ENCODE measurements at regions not wholly inside any gene's neighbourhood (a gene's known extent, or its start where the extent isn't known, plus 50 kb on each side); places are given as distances from the start of the nearest gene placed in this dataset.

- TF ChIP-seq CTCF (IDR thresholded peaks at IDR 0.05) = no peak
- Mint-ChIP-seq H3K4me3 (no peak overlapping the region), H3K36me3 (ENCODE audit: low read depth) (no peaks in the 10 kb centered on the region), H3K4me1 (ENCODE audit: low read depth) (no peaks in the 10 kb centered on the region), H3K9me3 (no peaks in the 10 kb centered on the region), H3K27me3 (no peaks in the 10 kb centered on the region), H3K27ac (no peak overlapping the region)
- ChIA-PET CTCF (interaction anchor here (0.6 kb wide), 1 partner anchor 251 kb away, joined by 3 read pairs; no protein-coding TSS in a partner anchor), POLR2A (no interaction called here)
- DNase-seq (no peak), ATAC-seq (no peak)
- intact Hi-C loops (cut with micrococcal nuclease) = no loop called here
Observed at GRCh38 chr3:168416446-168416845, 320.7 kb upstream of the GOLIM4 start.

GRCh38 chr3:168414149-168414548 lies 318.4 kb upstream of the GOLIM4 start:
- ChIA-PET POLR2A (no interaction called here), CTCF (no interaction called here)
- H3K9me3 Mint-ChIP-seq = peaks cover 5% of the 10 kb centered on the region
- no peak for TF ChIP-seq CTCF (IDR thresholded peaks at IDR 0.05)
- intact Hi-C loops (cut with micrococcal nuclease) = no loop called here
- H3K4me1 Mint-ChIP-seq (ENCODE audit: low read depth) = no peaks in the 10 kb centered on the region
- ATAC-seq = no peak
- no peak overlapping the region for H3K27ac Mint-ChIP-seq
- no peaks in the 10 kb centered on the region for H3K27me3 Mint-ChIP-seq
- no peak overlapping the region for H3K4me3 Mint-ChIP-seq
- DNase-seq = no peak
- no peaks in the 10 kb centered on the region for H3K36me3 Mint-ChIP-seq (ENCODE audit: low read depth)

GRCh38 chr3:168407381-168407780 lies 311.7 kb upstream of the GOLIM4 start:
- intact Hi-C loops (cut with micrococcal nuclease) = no loop called here
- DNase-seq (no peak), ATAC-seq (no peak)
- no peaks in the 10 kb centered on the region for H3K4me1 Mint-ChIP-seq (ENCODE audit: low read depth)
- H3K9me3 Mint-ChIP-seq = peaks cover 7% of the 10 kb centered on the region
- no peak overlapping the region for H3K27ac Mint-ChIP-seq
- no peaks in the 10 kb centered on the region for H3K36me3 Mint-ChIP-seq (ENCODE audit: low read depth)
- POLR2A ChIA-PET = no interaction called here
- CTCF ChIA-PET = no interaction called here
- no peak overlapping the region for H3K4me3 Mint-ChIP-seq
- no peak for TF ChIP-seq CTCF (IDR thresholded peaks at IDR 0.05)
- H3K27me3 Mint-ChIP-seq = no peaks in the 10 kb centered on the region

GRCh38 chr3:168405288-168405687 lies 309.6 kb upstream of the GOLIM4 start:
- H3K27ac Mint-ChIP-seq = no peak overlapping the region
- ChIA-PET POLR2A (no interaction called here), CTCF (no interaction called here)
- DNase-seq (no peak), ATAC-seq (no peak)
- H3K36me3 Mint-ChIP-seq (ENCODE audit: low read depth) = no peaks in the 10 kb centered on the region
- no peak overlapping the region for H3K4me3 Mint-ChIP-seq
- TF ChIP-seq CTCF (IDR thresholded peaks at IDR 0.05) = no peak
- intact Hi-C loops (cut with micrococcal nuclease) = no loop called here
- no peaks in the 10 kb centered on the region for H3K27me3 Mint-ChIP-seq
- no peaks in the 10 kb centered on the region for H3K4me1 Mint-ChIP-seq (ENCODE audit: low read depth)
- peaks cover 5% of the 10 kb centered on the region for H3K9me3 Mint-ChIP-seq

GRCh38 chr3:168398371-168399025 lies 302.8 kb upstream of the GOLIM4 start:
- DNase-seq (no peak), ATAC-seq (no peak)
- no peak overlapping the region for H3K4me3 Mint-ChIP-seq
- no peak overlapping the region for H3K27ac Mint-ChIP-seq
- intact Hi-C loops (cut with micrococcal nuclease) = no loop called here
- H3K4me1 Mint-ChIP-seq (ENCODE audit: low read depth) = no peaks in the 10 kb centered on the region
- H3K36me3 Mint-ChIP-seq (ENCODE audit: low read depth) = no peaks in the 10 kb centered on the region
- no peaks in the 10 kb centered on the region for H3K27me3 Mint-ChIP-seq
- no peak for TF ChIP-seq CTCF (IDR thresholded peaks at IDR 0.05)
- POLR2A ChIA-PET = no interaction called here
- H3K9me3 Mint-ChIP-seq = no peaks in the 10 kb centered on the region
- CTCF ChIA-PET = no interaction called here

All from activated CD8-positive, alpha-beta T cell treated with anti-CD3 and anti-CD28 coated beads for 36 hours (primary cell).